Pulmonary artery endothelial cell (primary cell): ENCODE measurements at regions not wholly inside any gene's neighbourhood (a gene's known extent, or its start where the extent isn't known, plus 50 kb on each side); places are given as distances from the start of the nearest gene placed in this dataset.
"Not testable (repeated sequence)": the region's sequence is repeated elsewhere in the genome, so short reads cannot be mapped to it uniquely, and the experiment has no call there.

ENCODE experiments used
- DNase-seq: peaks from one replicate; pipeline ENCODE4 v3.0.0-alpha.2; 2011; ENCODE audit warnings: low read depth, low spot score

DNA sequence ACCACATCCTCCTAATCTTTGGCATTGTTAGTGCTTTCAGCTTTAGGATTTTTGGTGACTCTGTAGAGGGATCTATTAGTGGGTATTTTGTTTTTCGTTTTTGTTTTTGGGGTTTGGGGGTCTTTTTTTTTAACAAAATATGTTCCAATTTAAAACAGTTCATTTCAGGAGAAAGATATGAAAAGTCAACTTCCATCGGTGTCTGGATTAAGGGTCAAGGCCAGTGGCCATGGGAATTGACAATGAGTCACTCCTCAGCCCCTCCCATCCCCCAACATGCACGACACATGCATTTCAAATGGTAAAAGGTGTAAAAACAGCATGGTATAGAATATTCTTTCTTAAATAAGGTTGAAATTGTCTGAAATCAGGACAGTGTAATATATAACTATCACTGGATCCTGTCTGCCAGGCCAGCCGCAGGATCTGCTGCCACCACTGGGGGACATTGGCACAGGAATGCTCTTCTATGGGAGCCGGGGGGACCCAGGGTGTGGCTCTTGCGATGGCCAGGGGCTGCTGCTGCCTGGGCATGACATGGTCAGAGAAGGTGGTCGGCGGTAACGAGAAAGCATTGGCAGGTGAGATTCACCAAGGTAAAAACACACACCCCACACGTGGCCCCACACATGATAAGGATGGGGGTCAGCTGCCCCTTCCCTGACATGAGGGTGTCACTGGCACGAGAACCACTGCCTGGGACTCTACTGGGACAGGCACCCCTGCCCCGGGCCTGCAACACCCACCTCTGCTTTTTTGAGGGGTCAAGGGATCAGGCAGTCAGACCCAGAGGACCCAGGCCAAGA is 126.2 kb upstream of the KCTD7 start:
- no peak for DNase-seq

DNA sequence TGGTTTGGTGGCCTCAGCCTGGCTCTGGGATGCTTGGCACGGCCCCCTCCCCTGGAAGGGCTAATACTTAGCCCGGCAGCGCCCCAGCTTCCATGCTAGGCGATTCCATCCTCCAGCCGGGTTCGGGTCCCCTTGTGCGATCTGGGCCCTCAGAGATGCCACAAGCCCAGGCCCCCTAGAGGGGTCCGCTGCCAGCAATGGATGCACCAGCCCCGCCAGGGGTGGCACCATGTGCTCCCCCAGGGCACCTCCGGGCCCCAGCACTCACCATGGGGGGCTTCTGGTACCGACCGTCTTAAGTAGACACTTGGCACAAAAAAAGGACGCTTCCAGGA is 125.7 kb upstream of the KCTD7 start:
- DNase-seq, result no peak

DNA sequence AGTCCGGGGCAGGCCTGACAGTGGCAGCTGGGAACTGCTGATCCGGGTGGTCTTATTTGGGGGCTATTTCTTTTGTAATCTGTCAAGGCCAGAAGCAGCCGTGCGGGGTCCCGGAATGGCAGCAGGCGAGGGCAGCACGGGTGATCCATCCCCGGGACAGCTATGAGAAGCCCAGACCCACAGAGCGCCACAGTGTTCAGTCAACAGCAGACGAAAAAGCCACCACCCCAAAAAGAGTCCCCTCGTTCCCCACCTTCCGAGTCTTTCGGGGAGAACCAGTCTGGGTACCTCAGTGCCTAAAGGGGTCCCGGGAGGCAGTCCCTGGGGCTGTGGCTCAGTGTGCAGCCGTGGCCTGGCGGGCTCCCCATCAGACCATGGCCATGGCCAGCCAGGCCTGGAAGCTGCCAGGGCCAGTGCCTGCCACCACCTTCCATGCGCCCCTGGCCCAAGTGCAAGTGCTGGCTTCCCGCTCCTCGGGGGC is 125.1 kb upstream of the KCTD7 start:
- no peak for DNase-seq

DNA sequence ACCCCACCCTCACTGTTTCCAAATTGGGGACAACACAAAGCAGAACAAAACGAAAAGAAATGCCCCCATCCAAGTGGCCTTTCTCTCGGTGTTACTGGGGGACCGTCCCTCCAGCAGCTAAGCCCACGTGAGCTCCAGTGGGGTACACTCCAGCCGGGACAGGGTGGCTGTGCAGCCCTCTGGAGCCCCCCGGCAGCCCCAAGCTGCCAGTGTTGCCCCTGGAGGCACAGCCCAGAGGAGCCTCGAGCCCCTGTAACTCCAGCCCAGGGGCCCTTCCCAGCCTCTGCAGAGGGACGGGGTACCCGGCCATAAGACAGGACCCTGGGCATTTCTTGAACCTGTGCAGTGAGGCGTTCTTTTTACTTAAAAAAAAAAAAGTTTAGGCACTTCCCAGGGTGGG is 124.5 kb upstream of the KCTD7 start:
- DNase-seq, result no peak

DNA sequence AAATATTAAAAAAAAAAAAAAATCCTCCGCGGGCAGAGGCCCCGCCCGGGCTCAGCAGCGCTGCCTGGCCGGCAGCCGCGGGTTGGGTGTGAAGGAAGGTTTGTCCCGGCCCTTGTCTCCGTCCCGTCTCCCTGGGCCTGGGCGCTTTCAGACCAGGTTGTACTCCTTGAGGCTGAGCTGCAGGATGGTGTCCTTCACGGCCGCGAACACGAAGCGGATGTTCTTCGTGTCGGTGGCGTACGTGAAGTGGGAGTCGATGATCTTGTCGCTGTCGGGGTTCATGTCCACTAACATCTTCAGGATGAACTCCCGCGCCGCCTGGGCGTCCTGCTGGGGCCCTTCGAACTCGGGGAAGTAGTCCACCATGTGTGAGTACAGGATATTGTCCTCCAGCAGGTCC is 123.7 kb upstream of the KCTD7 start:
- DNase-seq, result no peak

DNA sequence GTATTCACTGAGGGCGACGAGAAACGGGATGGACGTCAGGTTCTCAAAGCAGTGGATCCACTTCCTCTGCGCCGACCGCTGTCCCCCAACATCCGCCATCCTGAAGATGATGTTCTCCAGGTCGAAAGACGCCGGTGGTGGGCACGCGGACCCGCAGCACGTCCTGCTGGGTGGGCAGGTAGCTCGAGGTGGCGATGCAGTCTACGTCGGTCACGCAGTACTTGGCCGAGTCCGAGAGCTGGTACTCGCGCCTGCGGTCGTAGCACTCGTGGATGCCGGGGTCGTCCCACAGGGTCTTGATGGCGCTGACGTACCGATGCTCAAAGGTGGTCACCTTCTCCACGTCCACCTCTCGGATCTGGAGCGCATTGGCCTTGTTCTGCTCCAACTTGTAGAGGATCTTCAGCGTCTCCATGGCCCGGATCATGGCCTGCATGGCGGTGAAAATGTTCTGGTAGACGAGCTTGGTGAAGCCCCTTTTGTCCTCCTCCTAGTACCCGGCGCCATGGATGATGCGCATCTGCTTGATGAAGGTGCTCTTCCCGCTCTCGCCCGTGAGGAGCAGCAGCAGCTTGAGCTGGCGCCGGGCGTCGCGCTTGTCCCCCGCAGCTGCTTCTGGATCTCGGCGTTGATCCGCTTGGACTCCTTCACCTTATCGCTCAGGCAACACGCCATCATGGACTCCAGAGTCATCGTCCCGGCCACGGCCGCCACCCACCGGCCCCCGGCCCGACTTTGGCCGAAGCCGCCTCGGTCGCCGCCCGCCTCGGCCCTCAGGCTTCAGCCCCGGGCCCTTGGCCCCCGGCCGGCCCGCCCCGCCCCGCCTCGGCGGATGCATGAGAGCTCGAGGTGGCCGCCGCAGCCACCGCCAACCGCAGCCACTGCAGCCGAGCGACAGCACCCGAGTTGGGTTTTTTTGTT is 122.9 kb upstream of the KCTD7 start:
- DNase-seq, result no peak

DNA sequence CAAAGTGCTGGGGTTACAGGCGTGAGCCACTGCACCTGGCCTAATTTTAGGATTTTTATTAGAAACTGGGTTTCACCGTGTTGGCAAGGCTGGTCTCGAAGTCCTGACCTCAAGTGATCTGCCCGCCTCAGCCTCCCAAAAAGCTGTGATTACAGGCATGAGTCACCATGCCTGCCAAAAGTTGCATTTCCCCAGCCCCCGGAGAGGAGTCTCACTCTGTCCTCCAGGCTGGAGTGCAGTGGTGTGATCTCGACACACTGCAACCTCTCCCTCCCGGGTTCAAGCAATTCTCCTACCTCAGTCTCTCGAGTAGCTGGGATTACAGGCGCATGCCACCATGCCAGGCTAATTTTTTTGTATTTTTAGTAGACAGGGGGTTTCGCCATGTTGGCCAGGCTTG is 122.0 kb upstream of the KCTD7 start:
- not testable (repeated sequence) for DNase-seq

DNA sequence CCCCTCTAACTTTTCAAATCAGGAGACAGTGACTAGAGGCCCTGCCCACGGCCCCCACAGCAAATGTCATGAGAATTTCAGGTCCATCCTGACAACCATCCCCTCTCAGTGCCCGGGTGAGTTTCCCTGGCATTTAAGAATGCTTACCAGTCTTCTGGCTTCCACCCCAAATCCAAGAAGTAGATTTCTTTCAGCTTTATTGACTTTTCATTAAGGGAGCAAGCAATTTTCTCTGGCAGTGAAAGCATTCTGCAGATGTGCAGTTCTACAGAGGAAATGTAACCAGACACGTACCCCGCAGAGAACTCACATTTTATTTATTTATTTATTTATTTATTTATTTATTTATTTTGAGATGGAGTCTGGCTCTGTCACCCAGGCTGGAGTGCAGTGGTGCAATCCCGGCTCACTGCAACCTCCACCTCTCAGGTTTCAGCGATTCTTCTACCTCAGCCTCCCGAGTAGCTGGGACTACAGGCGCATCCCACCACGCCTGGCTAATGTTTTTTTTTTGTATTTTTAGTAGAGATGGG is 120.9 kb upstream of the KCTD7 start:
- no peak for DNase-seq

DNA sequence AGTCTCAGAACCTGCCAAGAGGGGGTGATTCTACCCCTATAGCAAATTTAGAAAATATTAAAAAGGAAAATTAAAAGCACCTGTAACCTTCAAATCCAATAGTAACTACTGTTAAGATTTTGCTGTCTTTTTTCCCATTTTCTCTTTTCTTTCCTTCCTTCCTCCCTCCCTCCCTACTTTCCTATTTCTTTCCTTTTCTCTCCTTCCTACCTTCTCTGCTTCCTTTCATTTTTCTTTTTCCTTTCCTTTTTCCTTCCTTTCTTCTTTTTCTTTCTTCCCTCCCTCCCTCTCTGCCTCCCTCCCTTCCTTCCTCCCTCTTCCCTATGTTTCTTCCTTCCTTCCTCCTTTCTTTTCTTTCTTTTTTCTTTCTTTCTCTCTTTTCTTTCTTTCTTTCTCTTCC is 120.2 kb upstream of the KCTD7 start:
- DNase-seq, result no peak

DNA sequence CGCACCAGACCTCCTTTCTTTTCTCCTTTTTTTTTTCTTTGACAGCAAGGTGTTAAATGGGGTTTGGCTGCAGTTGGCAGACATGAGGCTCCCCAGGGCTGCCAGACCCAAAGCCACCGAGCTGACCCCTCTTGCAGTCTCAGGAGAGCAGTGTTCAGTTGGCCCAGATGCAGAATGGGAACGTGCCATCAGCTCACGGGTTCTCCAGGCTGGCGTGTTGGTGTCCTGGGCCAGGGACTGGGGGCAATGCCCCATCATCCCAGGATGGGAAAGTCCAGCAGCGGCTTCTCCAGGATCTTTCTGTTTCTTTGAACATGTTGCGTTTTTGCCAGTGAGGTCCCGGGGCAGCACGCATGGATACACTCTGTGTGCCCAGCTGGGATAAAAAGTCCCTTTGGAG is 114.6 kb upstream of the KCTD7 start:
- no peak for DNase-seq

DNA sequence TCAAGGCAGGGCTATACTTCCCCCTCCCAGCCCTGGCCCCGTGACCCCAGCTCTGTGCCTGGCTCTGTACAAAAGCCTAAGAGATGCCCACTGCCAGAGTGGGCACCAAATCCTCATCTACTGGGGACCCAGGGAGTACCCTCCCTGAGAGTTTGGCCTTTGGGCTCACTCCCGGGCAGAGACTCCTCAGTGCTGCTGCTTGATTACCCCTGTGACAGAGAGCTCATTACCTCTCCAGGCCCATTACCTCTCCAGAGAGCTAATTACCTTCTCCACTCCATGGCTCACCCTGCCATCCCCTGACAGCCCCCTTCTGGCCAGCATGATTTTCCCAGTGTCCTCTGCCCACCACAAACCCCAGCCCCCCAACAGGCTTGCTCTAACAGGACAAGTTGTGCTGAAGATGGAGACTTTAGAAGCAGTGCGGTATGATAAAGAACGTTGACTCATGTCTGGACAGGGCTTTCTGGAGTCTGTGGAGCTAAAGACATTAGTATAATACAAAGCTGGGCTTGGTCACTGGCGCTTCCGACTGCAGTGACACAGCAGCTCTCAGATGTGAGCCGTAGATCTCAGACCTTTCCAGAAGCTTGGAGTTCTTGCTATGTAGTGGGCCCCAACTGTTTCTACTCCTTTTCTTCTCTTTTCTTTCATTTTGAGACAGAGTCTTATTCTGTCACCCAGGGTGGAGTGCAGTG is 111.3 kb upstream of the KCTD7 start:
- no peak for DNase-seq

DNA sequence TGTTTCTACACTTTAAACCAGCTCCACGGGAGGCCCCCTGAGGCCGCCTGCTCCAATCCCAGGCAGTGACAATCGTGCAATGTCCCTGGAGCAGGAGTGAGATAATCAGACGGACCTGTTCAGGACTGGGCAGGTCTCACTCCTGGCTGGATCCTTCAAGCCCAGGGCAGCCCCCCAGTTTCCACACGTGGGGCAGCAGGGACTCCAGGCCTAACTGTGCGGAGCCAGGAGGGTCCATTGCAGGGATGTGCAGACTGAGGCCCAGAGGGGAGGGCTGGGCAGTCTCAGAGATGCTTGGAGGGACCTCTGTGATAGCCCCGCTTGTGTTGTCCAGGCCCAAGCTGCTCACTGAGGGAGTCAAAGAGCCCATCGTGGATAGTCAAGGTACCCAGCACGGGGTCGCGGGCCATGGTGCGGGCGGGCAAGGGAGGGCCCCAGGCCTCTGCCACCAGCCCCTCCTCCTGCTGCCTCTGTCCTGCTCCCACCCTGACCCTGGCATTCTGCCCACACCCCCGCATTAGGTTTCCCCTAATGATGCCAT is 110.5 kb upstream of the KCTD7 start:
- DNase-seq, result no peak

DNA sequence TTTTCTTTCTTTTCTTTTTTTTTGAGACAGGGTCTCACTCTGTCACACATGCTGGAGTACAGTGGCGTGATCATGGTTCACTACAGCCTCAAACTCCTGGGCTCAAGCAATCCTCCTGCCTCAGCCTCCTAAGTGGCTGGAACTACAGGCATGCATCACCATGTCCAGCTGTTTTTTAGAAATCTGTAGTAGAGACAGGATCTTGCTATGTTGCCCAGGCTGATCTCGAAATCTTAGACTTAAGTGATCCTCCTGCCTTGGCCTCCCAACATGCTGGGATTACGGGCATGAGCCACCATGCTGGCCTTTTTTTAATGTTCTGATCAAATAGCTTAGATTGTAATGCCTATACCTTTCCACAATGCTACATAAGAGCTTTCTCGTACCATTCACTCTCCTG is 107.0 kb upstream of the KCTD7 start:
- DNase-seq, result no peak

DNA sequence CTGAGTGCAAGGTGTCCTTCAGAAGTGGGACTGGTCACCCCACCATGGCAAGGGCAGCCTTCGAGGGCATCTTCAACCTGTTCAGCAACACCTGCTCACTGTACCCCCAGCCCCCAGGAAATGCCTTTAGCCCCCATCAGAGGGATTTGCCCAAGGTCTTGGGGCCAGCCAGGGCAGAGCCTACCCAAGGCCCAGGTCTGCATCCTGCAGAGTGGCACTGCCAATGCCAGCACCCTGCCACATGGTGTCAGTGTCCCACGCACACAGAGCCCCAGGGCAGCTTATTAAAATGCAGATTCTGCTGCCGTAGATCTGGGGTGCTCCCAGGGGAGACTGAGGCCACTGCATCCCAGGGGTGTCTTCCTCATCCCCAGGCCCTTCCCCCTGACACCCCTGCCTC is 106.2 kb upstream of the KCTD7 start:
- no peak for DNase-seq

DNA sequence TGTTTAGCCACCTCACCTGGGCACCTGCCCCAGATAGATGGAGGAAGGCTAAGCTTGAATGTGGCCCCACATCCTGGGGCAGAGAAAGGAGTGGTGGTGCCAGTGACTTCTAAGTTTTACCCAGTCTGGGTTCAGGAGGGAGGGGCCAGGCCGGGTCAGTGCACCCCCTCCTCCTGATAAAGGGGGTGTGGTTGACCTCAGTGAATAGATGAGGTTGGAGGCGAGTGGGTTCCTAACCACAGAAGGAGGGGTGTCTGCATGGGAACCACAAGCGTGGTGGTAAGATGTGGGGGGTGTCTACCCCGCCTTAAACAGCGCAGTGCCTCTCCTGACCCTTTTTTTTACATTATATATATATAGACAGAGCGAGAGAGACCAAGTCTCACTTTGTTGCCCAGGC is 105.3 kb upstream of the KCTD7 start:
- no peak for DNase-seq

DNA sequence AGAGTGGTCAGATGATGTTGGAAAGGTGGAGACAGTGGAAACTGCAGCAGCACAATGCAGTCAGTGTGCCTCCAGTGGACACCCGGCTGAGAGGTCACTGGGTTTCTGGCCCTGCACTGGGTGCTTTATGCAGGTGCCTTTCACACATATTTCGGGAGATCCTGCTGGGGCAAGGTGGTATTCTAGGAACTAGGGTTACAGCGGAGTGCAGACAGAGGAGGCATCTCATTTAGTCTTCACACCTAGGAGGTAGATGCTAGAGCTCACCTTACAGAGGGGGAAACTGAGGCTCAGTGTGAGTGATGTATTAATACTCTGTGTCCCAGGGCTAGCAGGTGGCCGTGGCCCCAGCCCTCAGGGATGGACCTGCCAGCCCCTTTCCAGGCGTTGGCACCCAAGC is 103.9 kb upstream of the KCTD7 start:
- no peak for DNase-seq

DNA sequence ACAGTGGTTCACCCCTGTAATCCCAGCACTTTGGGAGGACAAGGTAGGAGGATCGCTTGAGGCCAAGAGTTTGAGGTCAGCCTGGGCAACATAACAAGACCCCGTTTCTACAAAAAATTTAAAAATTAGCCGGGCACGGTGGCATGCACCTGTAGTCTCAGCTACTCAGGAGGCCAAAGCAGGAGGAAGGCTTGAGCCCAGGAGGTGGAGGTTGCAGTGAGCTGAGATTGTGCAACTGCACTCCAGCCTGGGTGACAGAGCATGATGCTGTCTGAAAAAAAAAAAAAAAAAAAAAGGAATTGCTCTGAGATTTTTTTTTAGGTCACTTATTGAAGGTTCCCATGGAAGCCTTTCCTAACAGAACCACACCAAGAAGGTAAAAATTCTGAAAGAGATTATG is 101.9 kb upstream of the KCTD7 start:
- DNase-seq, result not testable (repeated sequence)

DNA sequence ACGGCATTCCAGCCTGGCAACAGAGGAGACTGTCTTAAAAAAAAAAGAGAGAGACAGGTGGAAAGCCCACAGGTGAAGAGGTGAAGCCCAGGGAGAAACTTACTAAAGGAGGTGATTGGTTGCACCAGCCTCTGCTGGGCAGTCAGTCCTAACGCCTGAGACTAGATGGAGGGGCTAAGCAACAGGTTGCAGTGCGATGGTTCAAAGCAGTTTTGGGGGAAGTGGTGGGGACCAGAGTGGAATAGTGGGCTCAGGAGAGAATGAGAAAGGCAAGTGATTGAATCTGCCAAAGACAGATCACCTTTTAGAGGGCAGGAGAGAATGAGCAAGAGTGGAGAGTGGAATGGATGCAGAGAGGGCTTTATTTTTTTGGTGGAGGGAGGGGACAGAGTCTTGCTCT is 100.0 kb upstream of the KCTD7 start:
- no peak for DNase-seq

DNA sequence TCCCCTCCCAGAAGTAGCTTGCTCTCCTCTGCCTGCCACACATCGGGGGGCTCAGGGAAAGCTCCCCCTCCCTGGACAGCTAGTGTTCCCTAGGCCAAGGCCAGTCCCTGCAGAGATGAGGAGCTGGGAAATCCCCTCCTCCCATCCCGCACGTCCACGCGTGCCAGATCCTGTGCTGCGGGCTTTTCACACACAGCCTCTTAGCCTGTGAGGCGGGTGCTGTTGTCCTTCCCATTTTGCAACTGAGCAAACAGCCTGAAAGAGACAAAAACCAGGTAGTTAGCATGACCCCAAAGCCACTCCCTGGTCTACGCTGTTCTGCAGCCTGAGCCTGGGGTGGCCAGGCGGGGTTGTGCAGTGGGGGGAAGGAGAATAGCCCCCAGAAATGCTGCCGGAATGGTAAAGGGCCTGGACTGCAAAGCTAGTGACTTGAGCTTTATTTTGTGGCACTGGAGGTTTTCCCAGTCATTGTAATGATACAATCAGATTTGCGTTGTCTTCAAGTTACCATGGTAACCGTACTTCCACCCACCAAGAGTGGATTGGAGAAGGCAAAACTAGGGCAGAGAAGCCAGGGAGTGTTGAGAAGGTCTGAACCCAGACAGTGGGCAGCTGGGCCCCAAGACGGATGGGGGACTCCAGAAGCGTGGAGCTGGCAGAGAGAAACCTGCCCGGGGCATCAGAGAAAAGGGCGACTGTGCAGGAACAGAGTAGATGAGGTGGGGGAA is 98.6 kb upstream of the KCTD7 start:
- no peak for DNase-seq

DNA sequence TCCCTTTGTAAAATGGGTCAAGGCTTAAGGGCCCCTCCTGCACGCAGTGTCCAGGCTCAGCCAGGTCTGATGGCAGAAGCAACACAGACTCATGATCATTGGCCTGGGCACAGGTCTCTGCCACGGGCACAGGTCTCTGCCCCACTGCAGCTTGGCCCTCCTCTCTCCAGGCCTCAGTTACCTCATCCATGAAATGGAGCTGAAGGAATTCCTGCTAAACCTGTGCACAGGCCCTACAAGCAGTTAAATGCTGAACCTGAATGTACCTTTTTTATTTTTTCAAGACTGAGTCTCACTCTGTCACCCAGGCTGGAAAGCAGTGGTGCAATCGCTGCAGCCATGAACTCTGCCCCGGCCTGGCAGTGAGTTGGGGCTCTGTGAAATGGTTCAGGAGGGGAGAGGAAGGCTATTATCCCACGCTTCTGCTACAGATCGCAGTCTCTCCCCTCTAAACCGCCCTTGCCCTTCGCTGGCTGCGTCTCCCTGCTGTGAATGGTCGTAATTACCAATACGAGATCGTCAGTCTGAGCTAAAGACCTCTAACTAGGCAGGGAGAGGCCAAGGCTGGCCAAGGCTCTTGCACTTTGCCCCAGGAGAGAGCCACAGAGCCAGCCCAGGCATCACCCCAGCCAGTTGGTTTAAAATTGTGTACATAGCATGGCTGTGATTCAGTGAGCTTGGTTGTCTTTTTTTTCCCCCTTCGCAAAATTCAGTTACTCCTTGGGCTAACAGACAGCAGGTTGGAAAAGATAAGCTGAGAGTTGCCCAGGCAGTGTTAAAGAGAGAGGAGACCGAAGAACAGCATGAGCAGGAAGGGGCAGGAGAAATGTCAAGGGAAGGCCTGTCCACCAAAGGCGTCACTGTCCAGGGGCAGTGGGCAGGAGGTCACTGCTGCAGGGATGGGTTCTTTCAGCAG is 93.0 kb upstream of the KCTD7 start:
- no peak for DNase-seq
